HepG2 (cell line): ENCODE measurements at regions not wholly inside any gene's neighbourhood (a gene's known extent, or its start where the extent isn't known, plus 50 kb on each side); places are given as distances from the start of the nearest gene placed in this dataset.

Experiments
- ATAC-seq: fragments of 200-7000 bp; cut with Tn5 transposase; 3 replicates; pipeline ENCODE4 v1.9.1; 2020; ENCODE audit warnings: mild to moderate bottlenecking, moderate library complexity
- BruUV-seq: library from RNA; stranded (reverse); fragments of 400-500 nt; replicated peaks from 2 replicates; lab custom pipeline; 2021; lab: Mats Ljungman, UMichigan
- CTCF ChIA-PET: fragments of 300-600 bp; formaldehyde crosslinking; extraction: SDS; loops from one replicate; lab custom pipeline; 2021; ENCODE audit warnings: low total read pairs, inconsistent platforms, low intra/inter-chr PET ratio; lab: Yijun Ruan, JAX
- POLR2A ChIA-PET: fragments of 350-600 bp; sonication (Branson Sonifier 250); formaldehyde crosslinking; loops from one replicate; lab custom pipeline; 2020; ENCODE audit warnings: antibody characterized with exemption, inconsistent platforms; lab: Yijun Ruan, JAX
- DNase-seq: peaks from one replicate; pipeline ENCODE4 v3.0.0-alpha.2; 2015; ENCODE audit warnings: low spot score
- FAIRE-seq: peaks from 3 replicates; lab custom pipeline; 2011; peaks lifted over from hg19 to GRCh38; lab: Jason Lieb, UNC
- H2AFZ ChIP-seq: one replicate; pipeline ENCODE4 v1.6.1; 2011; ENCODE audit warnings: low read length, inconsistent platforms
- H3K27ac ChIP-seq: fragments of 300-600 bp; 3 replicates; pipeline ENCODE4 v1.8.0; 2011; ENCODE audit warnings: mixed run types, mild to moderate bottlenecking, mixed read lengths, low read length, inconsistent platforms; ENCODE audit not compliant: insufficient read depth; ENCODE audit errors: extremely low read length
- H3K27me3 ChIP-seq, 2 experiments: fragments of 200-600 bp in 1 of 2; 2 replicates in 1 of 2; 3 replicates in 1 of 2; pipeline versions ENCODE4 v1.6.0 to v1.8.0; 2011; ENCODE audit warnings: low read length in 2 of 2, mild to moderate bottlenecking in 2 of 2, moderate library complexity in 2 of 2, inconsistent platforms in 1 of 2; ENCODE audit not compliant: insufficient read depth in 2 of 2, control insufficient read depth in 1 of 2
- H3K36me3 ChIP-seq, 2 experiments: fragments of 200-600 bp in 1 of 2; replicated peaks in 1 of 2; 2 replicates in 1 of 2; 3 replicates in 1 of 2; pipeline versions ENCODE4 v1.5.1 to v1.8.0; 2011; ENCODE audit warnings: low read length in 2 of 2, inconsistent platforms in 1 of 2; ENCODE audit not compliant: insufficient read depth in 2 of 2, control insufficient read depth in 1 of 2
- H3K4me1 ChIP-seq: 2 replicates; pipeline ENCODE4 v1.5.1; 2012; ENCODE audit warnings: low read length, inconsistent platforms; ENCODE audit not compliant: insufficient read depth
- H3K4me2 ChIP-seq: 2 replicates; pipeline ENCODE4 v1.6.0; 2011; ENCODE audit warnings: low read depth, low read length, inconsistent platforms
- H3K4me3 ChIP-seq, 3 experiments: fragments of 200-600 bp in 1 of 3; sonication (generic), shearing (Covaris generic) in 1 of 3; replicated peaks in 1 of 3; 2 replicates each; pipeline ENCODE4 v1.5.1; 2011 to 2016; ENCODE audit warnings: low read length in 3 of 3, inconsistent platforms in 2 of 3, low read depth in 2 of 3, mild to moderate bottlenecking in 2 of 3, control low read depth in 1 of 3, mixed read lengths in 1 of 3; ENCODE audit not compliant: insufficient read depth in 1 of 3
- H3K79me2 ChIP-seq: one replicate; pipeline ENCODE4 v1.6.1; 2011; ENCODE audit warnings: low read length, inconsistent platforms; ENCODE audit not compliant: insufficient read depth
- H3K9ac ChIP-seq: 2 replicates; pipeline ENCODE4 v1.6.0; 2011; ENCODE audit warnings: mild to moderate bottlenecking, low read depth, low read length, inconsistent platforms; ENCODE audit not compliant: insufficient read depth
- H3K9me3 ChIP-seq: 2 replicates; pipeline ENCODE4 v1.5.1; 2012; ENCODE audit warnings: mild to moderate bottlenecking, low read length
- H4K20me1 ChIP-seq: 2 replicates; pipeline ENCODE4 v1.6.0; 2011; ENCODE audit warnings: inconsistent platforms, mild to moderate bottlenecking, low read length, moderate library complexity; ENCODE audit not compliant: insufficient read depth
- BORCS8-MEF2B ChIP-seq: sonication (generic); formaldehyde crosslinking; IDR thresholded peaks from 2 replicates; pipeline ENCODE4 v1.8.0; 2022; ENCODE audit warnings: mild to moderate bottlenecking, missing genetic modification reagents
- FOSL1 ChIP-seq: sonication (generic); formaldehyde crosslinking; IDR thresholded peaks from 2 replicates; pipeline ENCODE4 v1.9.0; 2021; ENCODE audit warnings: missing genetic modification reagents, borderline replicate concordance
- MAFF ChIP-seq: IDR thresholded peaks from 2 replicates; pipeline ENCODE4 v1.6.1; 2011; ENCODE audit warnings: low read depth, low read length, improper control_type of control experiment
- MAFK ChIP-seq, 2 experiments: IDR thresholded peaks in 1 of 2; conservative IDR thresholded peaks in 1 of 2; 2 replicates each; pipeline ENCODE4 v1.6.1; 2011; ENCODE audit warnings: improper control_type of control experiment in 2 of 2, low read length in 2 of 2
- ZNF274 ChIP-seq: sonication (generic); formaldehyde crosslinking; IDR thresholded peaks from 2 replicates; pipeline ENCODE4 v1.5.1; 2020; ENCODE audit warnings: mild to moderate bottlenecking, missing genetic modification reagents
- WGBS: methylation state at CpG from one replicate; pipeline ENCODE4 v1.1.6; 2017; ENCODE audit warnings: low lambda C conversion rate; 5-methylcytosine and 5-hydroxymethylcytosine counted together
- in situ Hi-C: cut with HindIII; loops from 2 replicates; pipeline ENCODE4 v1.10.0; 2017; ENCODE audit warnings: low pct_unique_long_range_greater_than_20kb; ENCODE audit not compliant: extremely low pct_ligation_motif_present
- intact Hi-C: fragments of 100-400 bp; cut with micrococcal nuclease; formaldehyde crosslinking; loops from one replicate; pipeline ENCODE4 v1.10.0; 2022; ENCODE audit not compliant: unreplicated experiment
- TF ChIP-seq, protein P1 (sequence below): sonication (generic); formaldehyde crosslinking; IDR thresholded peaks from 2 replicates; pipeline ENCODE4 v1.4.0; 2020; ENCODE audit warnings: missing genetic modification reagents, borderline replicate concordance
- TF ChIP-seq, protein P2 (sequence below): sonication (generic); formaldehyde crosslinking; IDR thresholded peaks from 2 replicates; pipeline ENCODE4 v1.4.0; 2020; ENCODE audit warnings: missing genetic modification reagents
- TF ChIP-seq, protein P3 (sequence below): IDR thresholded peaks from 2 replicates; pipeline ENCODE4 v1.6.1; 2016

DNA sequence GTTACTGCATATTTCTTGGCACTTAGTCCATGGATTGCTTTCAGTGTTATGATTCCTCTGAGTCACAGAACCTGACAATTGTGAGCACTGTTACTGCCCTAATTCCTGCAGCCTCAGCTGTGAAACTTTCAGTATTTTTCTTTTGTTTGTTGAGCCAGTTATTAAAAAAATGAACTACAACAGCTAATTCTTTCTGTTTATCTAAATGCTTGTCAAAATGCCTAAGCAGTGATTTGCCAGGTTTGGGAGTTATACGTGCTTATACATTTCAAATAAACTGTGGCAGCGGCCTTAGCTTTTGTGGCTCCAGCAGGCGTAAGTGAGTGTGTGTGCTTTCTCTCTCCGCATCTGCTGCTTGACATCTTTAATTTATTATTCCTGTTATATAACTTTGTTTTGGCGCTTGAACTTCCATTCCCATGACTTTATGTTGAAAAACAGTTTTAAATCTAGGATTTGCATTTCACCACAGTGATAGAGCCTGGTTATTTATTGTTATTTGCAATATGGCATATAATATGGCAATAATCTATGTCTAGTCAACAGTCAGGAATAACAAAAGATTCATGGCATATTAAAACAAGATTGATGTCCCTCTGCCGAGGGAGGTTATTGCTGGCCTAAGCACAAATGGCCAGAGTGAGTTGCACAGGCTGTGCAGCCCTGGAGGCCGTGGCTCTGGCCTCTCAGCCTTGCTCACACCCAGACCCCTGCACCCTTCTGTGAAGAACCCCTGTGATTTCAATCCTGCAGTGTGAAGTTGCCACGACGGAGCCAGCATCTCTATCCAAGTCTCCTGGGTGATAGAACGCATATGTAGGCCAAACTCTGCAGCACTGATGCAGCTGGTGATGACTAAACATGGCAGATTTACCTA, 303.4 kb downstream of the THBS2 start:
- no peak for DNase-seq
- H3K27ac ChIP-seq: no peak overlapping the region
- no peak for FAIRE-seq
- H4K20me1 ChIP-seq: no peaks in the 10 kb centered on the region
- peaks cover 1 to 36% of the 10 kb centered on the region in 2 experiments for H3K27me3 ChIP-seq
- no peaks in the 10 kb centered on the region for H3K79me2 ChIP-seq
- intact Hi-C loops: loop anchor here (10.0 kb wide), 1 partner anchor 755 kb away; the partner anchor contains the start of genes C6orf120 and WDR27
- 33% methylated on average over 8 of the region's 10 CpGs for WGBS
- H3K36me3 ChIP-seq: no peaks in the 10 kb centered on the region
- TF ChIP-seq, protein P1, sequence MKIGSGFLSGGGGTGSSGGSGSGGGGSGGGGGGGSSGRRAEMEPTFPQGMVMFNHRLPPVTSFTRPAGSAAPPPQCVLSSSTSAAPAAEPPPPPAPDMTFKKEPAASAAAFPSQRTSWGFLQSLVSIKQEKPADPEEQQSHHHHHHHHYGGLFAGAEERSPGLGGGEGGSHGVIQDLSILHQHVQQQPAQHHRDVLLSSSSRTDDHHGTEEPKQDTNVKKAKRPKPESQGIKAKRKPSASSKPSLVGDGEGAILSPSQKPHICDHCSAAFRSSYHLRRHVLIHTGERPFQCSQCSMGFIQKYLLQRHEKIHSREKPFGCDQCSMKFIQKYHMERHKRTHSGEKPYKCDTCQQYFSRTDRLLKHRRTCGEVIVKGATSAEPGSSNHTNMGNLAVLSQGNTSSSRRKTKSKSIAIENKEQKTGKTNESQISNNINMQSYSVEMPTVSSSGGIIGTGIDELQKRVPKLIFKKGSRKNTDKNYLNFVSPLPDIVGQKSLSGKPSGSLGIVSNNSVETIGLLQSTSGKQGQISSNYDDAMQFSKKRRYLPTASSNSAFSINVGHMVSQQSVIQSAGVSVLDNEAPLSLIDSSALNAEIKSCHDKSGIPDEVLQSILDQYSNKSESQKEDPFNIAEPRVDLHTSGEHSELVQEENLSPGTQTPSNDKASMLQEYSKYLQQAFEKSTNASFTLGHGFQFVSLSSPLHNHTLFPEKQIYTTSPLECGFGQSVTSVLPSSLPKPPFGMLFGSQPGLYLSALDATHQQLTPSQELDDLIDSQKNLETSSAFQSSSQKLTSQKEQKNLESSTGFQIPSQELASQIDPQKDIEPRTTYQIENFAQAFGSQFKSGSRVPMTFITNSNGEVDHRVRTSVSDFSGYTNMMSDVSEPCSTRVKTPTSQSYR: no peak
- TF ChIP-seq, protein P2, sequence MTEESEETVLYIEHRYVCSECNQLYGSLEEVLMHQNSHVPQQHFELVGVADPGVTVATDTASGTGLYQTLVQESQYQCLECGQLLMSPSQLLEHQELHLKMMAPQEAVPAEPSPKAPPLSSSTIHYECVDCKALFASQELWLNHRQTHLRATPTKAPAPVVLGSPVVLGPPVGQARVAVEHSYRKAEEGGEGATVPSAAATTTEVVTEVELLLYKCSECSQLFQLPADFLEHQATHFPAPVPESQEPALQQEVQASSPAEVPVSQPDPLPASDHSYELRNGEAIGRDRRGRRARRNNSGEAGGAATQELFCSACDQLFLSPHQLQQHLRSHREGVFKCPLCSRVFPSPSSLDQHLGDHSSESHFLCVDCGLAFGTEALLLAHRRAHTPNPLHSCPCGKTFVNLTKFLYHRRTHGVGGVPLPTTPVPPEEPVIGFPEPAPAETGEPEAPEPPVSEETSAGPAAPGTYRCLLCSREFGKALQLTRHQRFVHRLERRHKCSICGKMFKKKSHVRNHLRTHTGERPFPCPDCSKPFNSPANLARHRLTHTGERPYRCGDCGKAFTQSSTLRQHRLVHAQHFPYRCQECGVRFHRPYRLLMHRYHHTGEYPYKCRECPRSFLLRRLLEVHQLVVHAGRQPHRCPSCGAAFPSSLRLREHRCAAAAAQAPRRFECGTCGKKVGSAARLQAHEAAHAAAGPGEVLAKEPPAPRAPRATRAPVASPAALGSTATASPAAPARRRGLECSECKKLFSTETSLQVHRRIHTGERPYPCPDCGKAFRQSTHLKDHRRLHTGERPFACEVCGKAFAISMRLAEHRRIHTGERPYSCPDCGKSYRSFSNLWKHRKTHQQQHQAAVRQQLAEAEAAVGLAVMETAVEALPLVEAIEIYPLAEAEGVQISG (CRISPR knock-in tag): no peak
- TF ChIP-seq FOSL1 (no peak), ZNF274 (CRISPR knock-in tag) (no peak), MAFF (0 out of 2 replicates have a peak, but pooled peaks have one; percentile 24), BORCS8-MEF2B (no peak), MAFK (conservative IDR thresholded peaks at IDR 0.05 in 1 of 2, IDR thresholded peaks at IDR 0.05 in 1 of 2; ENCODE audit: low read length in 2 of 2) (peak; percentile 59 to 60; a peak in 3 of 4 replicates)
- TF ChIP-seq, protein P3, sequence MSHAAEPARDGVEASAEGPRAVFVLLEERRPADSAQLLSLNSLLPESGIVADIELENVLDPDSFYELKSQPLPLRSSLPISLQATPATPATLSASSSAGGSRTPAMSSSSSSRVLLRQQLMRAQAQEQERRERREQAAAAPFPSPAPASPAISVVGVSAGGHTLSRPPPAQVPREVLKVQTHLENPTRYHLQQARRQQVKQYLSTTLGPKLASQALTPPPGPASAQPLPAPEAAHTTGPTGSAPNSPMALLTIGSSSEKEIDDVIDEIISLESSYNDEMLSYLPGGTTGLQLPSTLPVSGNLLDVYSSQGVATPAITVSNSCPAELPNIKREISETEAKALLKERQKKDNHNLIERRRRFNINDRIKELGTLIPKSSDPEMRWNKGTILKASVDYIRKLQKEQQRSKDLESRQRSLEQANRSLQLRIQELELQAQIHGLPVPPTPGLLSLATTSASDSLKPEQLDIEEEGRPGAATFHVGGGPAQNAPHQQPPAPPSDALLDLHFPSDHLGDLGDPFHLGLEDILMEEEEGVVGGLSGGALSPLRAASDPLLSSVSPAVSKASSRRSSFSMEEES (CRISPR knock-in tag): no peak
- no peak for ATAC-seq
- in situ Hi-C loops: loop anchor here (10.0 to 25.0 kb wide), 2 partner anchors 375 to 737 kb away; no protein-coding TSS in a partner anchor
- H3K9me3 ChIP-seq: no peaks in the 10 kb centered on the region
- no peak overlapping the region for H3K4me2 ChIP-seq
- H2AFZ ChIP-seq: no peak overlapping the region
- H3K9ac ChIP-seq: no peak overlapping the region
- CTCF ChIA-PET: no interaction called here
- no peak overlapping the region for H3K4me3 ChIP-seq
- no peaks in the 10 kb centered on the region for H3K4me1 ChIP-seq
- POLR2A ChIA-PET: no interaction called here
- BruUV-seq: no TSS peak
